ENCODE measurements at regions not wholly inside any gene's neighbourhood (a gene's known extent, or its start where the extent isn't known, plus 50 kb on each side); places are given as distances from the start of the nearest gene placed in this dataset.

DNA sequence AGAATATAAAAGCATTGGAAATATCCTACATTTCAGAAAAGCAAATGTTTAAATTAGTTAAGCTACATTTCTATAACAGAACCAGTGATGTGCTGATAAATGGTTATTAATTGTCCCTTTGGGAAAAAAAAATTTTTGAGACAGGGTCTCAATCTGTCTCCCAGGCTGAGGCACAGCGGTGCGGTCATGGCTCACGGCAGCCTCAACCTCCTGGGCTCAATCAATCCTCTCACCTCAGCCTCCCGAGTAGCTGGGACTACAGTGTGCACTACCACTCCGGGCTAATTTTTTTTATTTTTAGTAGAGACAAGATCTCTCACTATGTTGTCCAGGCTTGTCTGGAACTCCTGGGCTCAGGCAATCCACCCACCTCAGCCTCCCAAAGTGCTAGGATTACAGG, 194.8 kb upstream of the SALL3 start:
- no peak for ATAC-seq
- TF ChIP-seq TCF4 (CRISPR knock-in tag; IDR thresholded peaks at IDR 0.05; ENCODE audit: borderline replicate concordance) (no peak), BACH2 (CRISPR knock-in tag; IDR thresholded peaks at IDR 0.05; ENCODE audit: borderline replicate concordance) (no peak), ARNTL (CRISPR knock-in tag; IDR thresholded peaks at IDR 0.05; ENCODE audit: borderline replicate concordance, low read depth) (no peak), ZNF565 (CRISPR knock-in tag; conservative IDR thresholded peaks at IDR 0.05; ENCODE audit: low read depth) (no peak), RARB (CRISPR knock-in tag; IDR thresholded peaks at IDR 0.05) (no peak), ZFP30 (CRISPR knock-in tag; IDR thresholded peaks at IDR 0.05) (no peak), PPARA (CRISPR knock-in tag; IDR thresholded peaks at IDR 0.05; ENCODE audit: borderline replicate concordance) (no peak), TOX (CRISPR knock-in tag; IDR thresholded peaks at IDR 0.05; ENCODE audit: borderline replicate concordance) (no peak), CSDC2 (CRISPR knock-in tag; IDR thresholded peaks at IDR 0.05) (no peak), ZFP3 (CRISPR knock-in tag; IDR thresholded peaks at IDR 0.05) (no peak), ISL1 (CRISPR knock-in tag; IDR thresholded peaks at IDR 0.05) (no peak), GLIS3 (CRISPR knock-in tag; IDR thresholded peaks at IDR 0.05) (no peak), OSR1 (CRISPR knock-in tag; IDR thresholded peaks at IDR 0.05) (no peak), ZC3H10 (CRISPR knock-in tag; IDR thresholded peaks at IDR 0.05) (no peak), ZNF8 (CRISPR knock-in tag; IDR thresholded peaks at IDR 0.05) (no peak)
- TF ChIP-seq, protein P1, sequence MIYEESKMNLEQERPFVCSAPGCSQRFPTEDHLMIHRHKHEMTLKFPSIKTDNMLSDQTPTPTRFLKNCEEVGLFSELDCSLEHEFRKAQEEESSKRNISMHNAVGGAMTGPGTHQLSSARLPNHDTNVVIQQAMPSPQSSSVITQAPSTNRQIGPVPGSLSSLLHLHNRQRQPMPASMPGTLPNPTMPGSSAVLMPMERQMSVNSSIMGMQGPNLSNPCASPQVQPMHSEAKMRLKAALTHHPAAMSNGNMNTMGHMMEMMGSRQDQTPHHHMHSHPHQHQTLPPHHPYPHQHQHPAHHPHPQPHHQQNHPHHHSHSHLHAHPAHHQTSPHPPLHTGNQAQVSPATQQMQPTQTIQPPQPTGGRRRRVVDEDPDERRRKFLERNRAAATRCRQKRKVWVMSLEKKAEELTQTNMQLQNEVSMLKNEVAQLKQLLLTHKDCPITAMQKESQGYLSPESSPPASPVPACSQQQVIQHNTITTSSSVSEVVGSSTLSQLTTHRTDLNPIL (CRISPR knock-in tag; IDR thresholded peaks at IDR 0.05; ENCODE audit: low read depth): no peak
- TF ChIP-seq, protein P2, sequence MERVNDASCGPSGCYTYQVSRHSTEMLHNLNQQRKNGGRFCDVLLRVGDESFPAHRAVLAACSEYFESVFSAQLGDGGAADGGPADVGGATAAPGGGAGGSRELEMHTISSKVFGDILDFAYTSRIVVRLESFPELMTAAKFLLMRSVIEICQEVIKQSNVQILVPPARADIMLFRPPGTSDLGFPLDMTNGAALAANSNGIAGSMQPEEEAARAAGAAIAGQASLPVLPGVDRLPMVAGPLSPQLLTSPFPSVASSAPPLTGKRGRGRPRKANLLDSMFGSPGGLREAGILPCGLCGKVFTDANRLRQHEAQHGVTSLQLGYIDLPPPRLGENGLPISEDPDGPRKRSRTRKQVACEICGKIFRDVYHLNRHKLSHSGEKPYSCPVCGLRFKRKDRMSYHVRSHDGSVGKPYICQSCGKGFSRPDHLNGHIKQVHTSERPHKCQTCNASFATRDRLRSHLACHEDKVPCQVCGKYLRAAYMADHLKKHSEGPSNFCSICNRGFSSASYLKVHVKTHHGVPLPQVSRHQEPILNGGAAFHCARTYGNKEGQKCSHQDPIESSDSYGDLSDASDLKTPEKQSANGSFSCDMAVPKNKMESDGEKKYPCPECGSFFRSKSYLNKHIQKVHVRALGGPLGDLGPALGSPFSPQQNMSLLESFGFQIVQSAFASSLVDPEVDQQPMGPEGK (CRISPR knock-in tag; IDR thresholded peaks at IDR 0.05; ENCODE audit: borderline replicate concordance): no peak
- TF ChIP-seq, protein P3, sequence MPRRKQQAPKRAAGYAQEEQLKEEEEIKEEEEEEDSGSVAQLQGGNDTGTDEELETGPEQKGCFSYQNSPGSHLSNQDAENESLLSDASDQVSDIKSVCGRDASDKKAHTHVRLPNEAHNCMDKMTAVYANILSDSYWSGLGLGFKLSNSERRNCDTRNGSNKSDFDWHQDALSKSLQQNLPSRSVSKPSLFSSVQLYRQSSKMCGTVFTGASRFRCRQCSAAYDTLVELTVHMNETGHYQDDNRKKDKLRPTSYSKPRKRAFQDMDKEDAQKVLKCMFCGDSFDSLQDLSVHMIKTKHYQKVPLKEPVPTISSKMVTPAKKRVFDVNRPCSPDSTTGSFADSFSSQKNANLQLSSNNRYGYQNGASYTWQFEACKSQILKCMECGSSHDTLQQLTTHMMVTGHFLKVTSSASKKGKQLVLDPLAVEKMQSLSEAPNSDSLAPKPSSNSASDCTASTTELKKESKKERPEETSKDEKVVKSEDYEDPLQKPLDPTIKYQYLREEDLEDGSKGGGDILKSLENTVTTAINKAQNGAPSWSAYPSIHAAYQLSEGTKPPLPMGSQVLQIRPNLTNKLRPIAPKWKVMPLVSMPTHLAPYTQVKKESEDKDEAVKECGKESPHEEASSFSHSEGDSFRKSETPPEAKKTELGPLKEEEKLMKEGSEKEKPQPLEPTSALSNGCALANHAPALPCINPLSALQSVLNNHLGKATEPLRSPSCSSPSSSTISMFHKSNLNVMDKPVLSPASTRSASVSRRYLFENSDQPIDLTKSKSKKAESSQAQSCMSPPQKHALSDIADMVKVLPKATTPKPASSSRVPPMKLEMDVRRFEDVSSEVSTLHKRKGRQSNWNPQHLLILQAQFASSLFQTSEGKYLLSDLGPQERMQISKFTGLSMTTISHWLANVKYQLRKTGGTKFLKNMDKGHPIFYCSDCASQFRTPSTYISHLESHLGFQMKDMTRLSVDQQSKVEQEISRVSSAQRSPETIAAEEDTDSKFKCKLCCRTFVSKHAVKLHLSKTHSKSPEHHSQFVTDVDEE (CRISPR knock-in tag; IDR thresholded peaks at IDR 0.05): no peak
- TF ChIP-seq, protein P4, sequence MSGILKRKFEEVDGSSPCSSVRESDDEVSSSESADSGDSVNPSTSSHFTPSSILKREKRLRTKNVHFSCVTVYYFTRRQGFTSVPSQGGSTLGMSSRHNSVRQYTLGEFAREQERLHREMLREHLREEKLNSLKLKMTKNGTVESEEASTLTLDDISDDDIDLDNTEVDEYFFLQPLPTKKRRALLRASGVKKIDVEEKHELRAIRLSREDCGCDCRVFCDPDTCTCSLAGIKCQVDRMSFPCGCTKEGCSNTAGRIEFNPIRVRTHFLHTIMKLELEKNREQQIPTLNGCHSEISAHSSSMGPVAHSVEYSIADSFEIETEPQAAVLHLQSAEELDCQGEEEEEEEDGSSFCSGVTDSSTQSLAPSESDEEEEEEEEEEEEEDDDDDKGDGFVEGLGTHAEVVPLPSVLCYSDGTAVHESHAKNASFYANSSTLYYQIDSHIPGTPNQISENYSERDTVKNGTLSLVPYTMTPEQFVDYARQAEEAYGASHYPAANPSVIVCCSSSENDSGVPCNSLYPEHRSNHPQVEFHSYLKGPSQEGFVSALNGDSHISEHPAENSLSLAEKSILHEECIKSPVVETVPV (CRISPR knock-in tag; IDR thresholded peaks at IDR 0.05): no peak

DNA sequence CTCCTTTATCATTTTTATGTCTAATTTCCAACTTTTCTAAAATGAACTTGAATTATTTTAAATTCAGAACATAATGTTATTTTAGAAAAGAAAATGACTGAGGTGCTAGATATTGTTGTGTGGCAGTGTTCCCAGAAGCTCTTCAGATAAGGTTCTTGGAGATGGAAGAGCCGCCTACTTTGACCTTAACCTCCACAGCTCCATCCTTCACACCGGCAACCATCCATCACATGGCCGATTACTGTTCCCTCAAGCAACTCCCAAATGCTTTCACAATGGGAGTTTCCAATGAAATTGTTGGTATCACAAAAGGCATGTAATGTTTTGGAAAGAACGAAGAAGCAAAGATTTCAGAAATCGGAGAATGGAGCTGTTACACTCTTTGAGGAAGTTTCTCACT, 193.9 kb upstream of the SALL3 start:
- TF ChIP-seq, protein P3 (CRISPR knock-in tag; IDR thresholded peaks at IDR 0.05): no peak
- TF ChIP-seq ZFP30 (CRISPR knock-in tag; IDR thresholded peaks at IDR 0.05): no peak
- ATAC-seq: no peak

DNA sequence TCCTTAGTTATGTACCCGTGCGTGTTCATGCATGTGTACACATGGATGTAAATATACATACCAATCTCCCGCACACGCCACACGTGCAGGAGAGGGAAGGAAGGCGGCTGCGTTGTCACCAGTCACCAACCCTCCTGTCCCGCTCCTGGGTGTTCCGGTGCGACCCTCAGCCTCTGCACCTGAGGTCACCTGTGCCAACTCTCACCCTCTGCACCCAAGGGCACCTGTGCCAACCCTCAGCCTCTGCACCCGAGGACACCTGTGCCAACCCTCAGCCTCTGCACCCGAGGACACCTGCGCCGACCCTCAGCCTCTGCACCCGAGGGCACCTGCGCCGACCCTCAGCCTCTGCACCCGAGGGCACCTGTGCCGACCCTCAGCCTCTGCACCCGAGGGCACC, 192.8 kb upstream of the SALL3 start:
- TF ChIP-seq ESRRG (CRISPR knock-in tag; IDR thresholded peaks at IDR 0.05) (no peak), TCF4 (CRISPR knock-in tag; IDR thresholded peaks at IDR 0.05; ENCODE audit: borderline replicate concordance) (no peak), SNAI2 (CRISPR knock-in tag; IDR thresholded peaks at IDR 0.05) (no peak)
- TF ChIP-seq, protein P1 (CRISPR knock-in tag; IDR thresholded peaks at IDR 0.05; ENCODE audit: low read depth): no peak
- ATAC-seq: no peak
